K562 (cell line): ENCODE measurements at regions not wholly inside any gene's neighbourhood (a gene's known extent, or its start where the extent isn't known, plus 50 kb on each side); places are given as distances from the start of the nearest gene placed in this dataset.

Experiments used
- ATAC-seq: fragments of 200-7000 bp; cut with Tn5 transposase; 3 replicates; pipeline ENCODE4 v1.9.1; 2020; ENCODE audit warnings: moderate library complexity
- BruUV-seq: library from RNA; stranded (reverse); fragments of 400-500 nt; replicated peaks from 2 replicates; lab custom pipeline; 2021; lab: Mats Ljungman, UMichigan
- CTCF ChIA-PET: fragments of 300-600 bp; formaldehyde crosslinking; extraction: SDS; loops from one replicate; lab custom pipeline; 2021; ENCODE audit warnings: low intra/inter-chr PET ratio; lab: Yijun Ruan, JAX
- POLR2A ChIA-PET: fragments of 300-600, 350-650 bp; sonication (Branson Sonifier 250); formaldehyde crosslinking; extraction: SDS; loops from one replicate; lab custom pipeline; 2021; ENCODE audit warnings: antibody characterized with exemption, inconsistent platforms; lab: Yijun Ruan, JAX
- DNase-seq, 4 experiments: peaks; one replicate each; pipeline versions ENCODE4 v3.0.0 to v3.0.0-alpha.2; 2011 to 2018; ENCODE audit warnings: low spot score in 3 of 4, mixed read lengths in 3 of 4; ENCODE audit errors: extremely low read depth in 1 of 4
- FAIRE-seq: peaks from 2 replicates; lab custom pipeline; 2011; peaks lifted over from hg19 to GRCh38; lab: Jason Lieb, UNC
- H2AFZ ChIP-seq: 2 replicates; pipeline ENCODE4 v1.6.0; 2011; ENCODE audit warnings: low read depth, low read length, control low read depth, inconsistent platforms
- H3K27ac ChIP-seq: fragments of 200-600 bp; 3 replicates; pipeline ENCODE4 v1.8.0; 2011; ENCODE audit warnings: low read depth, mild to moderate bottlenecking, control low read depth, inconsistent platforms, low read length, moderate library complexity, mixed read lengths; ENCODE audit errors: extremely low read depth
- H3K27me3 ChIP-seq, 2 experiments: fragments of 300-600 bp in 1 of 2; 2 replicates in 1 of 2; 3 replicates in 1 of 2; pipeline versions ENCODE4 v1.6.0 to v1.8.0; 2011; ENCODE audit warnings: inconsistent platforms in 2 of 2, low read length in 2 of 2, mild to moderate bottlenecking in 1 of 2, mixed read lengths in 1 of 2, moderate library complexity in 1 of 2; ENCODE audit not compliant: control insufficient read depth in 2 of 2, insufficient read depth in 2 of 2
- H3K36me3 ChIP-seq: fragments of 300-600 bp; 3 replicates; pipeline ENCODE4 v1.8.0; 2011; ENCODE audit warnings: mild to moderate bottlenecking, low read length, inconsistent platforms; ENCODE audit not compliant: control insufficient read depth, insufficient read depth
- H3K4me1 ChIP-seq, 2 experiments: fragments of 200-600 bp in 1 of 2; replicated peaks in 1 of 2; 2 replicates in 1 of 2; 3 replicates in 1 of 2; pipeline versions ENCODE4 v1.5.1 to v1.8.0; 2011; ENCODE audit warnings: inconsistent platforms in 2 of 2, low read length in 2 of 2, mild to moderate bottlenecking in 1 of 2, mixed read lengths in 1 of 2, moderate library complexity in 1 of 2; ENCODE audit not compliant: control insufficient read depth in 2 of 2, insufficient read depth in 2 of 2
- H3K4me2 ChIP-seq: 2 replicates; pipeline ENCODE4 v1.6.1; 2011; ENCODE audit warnings: low read length, control low read depth, inconsistent platforms, mixed read lengths; ENCODE audit not compliant: insufficient read depth
- H3K4me3 ChIP-seq: fragments of 200-600 bp; sonication (generic), shearing (Covaris generic); 2 replicates; pipeline ENCODE4 v1.5.1; 2016; ENCODE audit warnings: control low read depth, inconsistent platforms
- H3K79me2 ChIP-seq: fragments of 200-600 bp; 3 replicates; pipeline ENCODE4 v1.8.0; 2011; ENCODE audit warnings: low read length, inconsistent platforms; ENCODE audit not compliant: control insufficient read depth, insufficient read depth
- H3K9ac ChIP-seq, 2 experiments: 2 replicates each; pipeline versions ENCODE4 v1.6.0 to v1.6.1; 2011; ENCODE audit warnings: low read depth in 2 of 2, low read length in 2 of 2, control low read depth in 1 of 2, inconsistent platforms in 1 of 2, mild to moderate bottlenecking in 1 of 2, mixed read lengths in 1 of 2; ENCODE audit not compliant: insufficient read depth in 1 of 2
- H3K9me1 ChIP-seq: one replicate; pipeline ENCODE4 v1.6.0; 2011; ENCODE audit warnings: inconsistent platforms, mild to moderate bottlenecking, low read length, moderate library complexity; ENCODE audit not compliant: control insufficient read depth, insufficient read depth
- H3K9me3 ChIP-seq: replicated peaks from 2 replicates; pipeline ENCODE4 v1.5.1; 2011; ENCODE audit warnings: low read depth, low read length, inconsistent platforms; ENCODE audit not compliant: control insufficient read depth, insufficient read depth
- H4K20me1 ChIP-seq: replicated peaks from 2 replicates; pipeline ENCODE4 v1.6.1; 2011; ENCODE audit warnings: low read length, inconsistent platforms, mixed read lengths; ENCODE audit not compliant: control insufficient read depth, insufficient read depth
- ATF3 ChIP-seq, 2 experiments: fragments of 450-650 bp in 1 of 2; sonication (generic) in 1 of 2; formaldehyde crosslinking in 1 of 2; IDR thresholded peaks in 1 of 2; conservative IDR thresholded peaks in 1 of 2; 2 replicates each; pipeline versions ENCODE4 v1.6.1 to v1.8.1; 2016 to 2023; ENCODE audit warnings: mild to moderate bottlenecking in 2 of 2, moderate library complexity in 2 of 2, inconsistent platforms in 1 of 2, missing genetic modification reagents in 1 of 2
- CUX1 ChIP-seq: fragments of 200-800 bp; sonication (Bioruptor generic); IDR thresholded peaks from 2 replicates; pipeline ENCODE4 v1.6.1; 2016; ENCODE audit warnings: missing genetic modification characterization, missing compliant biosample characterization
- EP300 ChIP-seq: IDR thresholded peaks from 2 replicates; pipeline ENCODE4 v1.6.1; 2012; ENCODE audit warnings: low read length, improper control_type of control experiment
- ETS2 ChIP-seq: IDR thresholded peaks from 2 replicates; pipeline ENCODE4 v1.6.1; 2016; ENCODE audit warnings: borderline replicate concordance, missing genetic modification characterization, mild to moderate bottlenecking, moderate library complexity, missing compliant biosample characterization; ENCODE audit not compliant: poor library complexity, severe bottlenecking
- FOXA1 ChIP-seq: fragments of 450-650 bp; IDR thresholded peaks from 2 replicates; pipeline ENCODE4 v1.6.1; 2016; ENCODE audit warnings: mild to moderate bottlenecking, borderline replicate concordance
- HEY1 ChIP-seq: fragments of 250-450 bp; sonication (Bioruptor Pico); IDR thresholded peaks from 2 replicates; pipeline ENCODE4 v1.5.0; 2020; ENCODE audit warnings: mild to moderate bottlenecking, moderate library complexity, borderline replicate concordance
- MLX ChIP-seq, 2 experiments: fragments of 450-650 bp in 1 of 2; sonication (generic) in 1 of 2; formaldehyde crosslinking; conservative IDR thresholded peaks; 2 replicates each; pipeline versions ENCODE4 v1.4.0 to v1.8.1; 2020 to 2022; ENCODE audit warnings: mild to moderate bottlenecking in 1 of 2, missing genetic modification reagents in 1 of 2
- PHF20 ChIP-seq: fragments of 450-650 bp; IDR thresholded peaks from 2 replicates; pipeline ENCODE4 v1.6.1; 2018; ENCODE audit not compliant: partially characterized antibody
- ZNF830 ChIP-seq: fragments of 250-450 bp; sonication (Bioruptor Pico); IDR thresholded peaks from 2 replicates; pipeline ENCODE4 v1.5.0; 2021; ENCODE audit warnings: mild to moderate bottlenecking
- WGBS: fragments of 100-300 bp; shearing (Covaris generic); methylation state at CpG from one replicate; pipeline ENCODE4 v1.1.6; 2016; ENCODE audit warnings: low coverage, mixed read lengths; ENCODE audit not compliant: insufficient coverage; ENCODE audit errors: missing lambda C conversion rate; 5-methylcytosine and 5-hydroxymethylcytosine counted together
- in situ Hi-C: fragments of 300-500 bp; cut with MboI; formaldehyde crosslinking; loops from 4 replicates; pipeline ENCODE4 v1.15.0; 2018; ENCODE audit warnings: inconsistent platforms, mixed read lengths
- intact Hi-C: fragments of 100-400 bp; cut with micrococcal nuclease; formaldehyde crosslinking; loops from 2 replicates; pipeline ENCODE4 v1.14.2; 2022

- Histone ChIP-seq H3K27me3 (peaks cover 16 to 65% of the 10 kb centered on the region in 2 experiments; a peak in 4 of 5 replicates), H3K79me2 (no peaks in the 10 kb centered on the region), H3K4me2 (no peak overlapping the region), H3K9me3 (no peaks in the 10 kb centered on the region), H3K36me3 (no peaks in the 10 kb centered on the region), H4K20me1 (no peaks in the 10 kb centered on the region; the same call in 1 of the 2 replicates), H3K4me1 (no peaks in the 10 kb centered on the region), H3K4me3 (no peak overlapping the region), H3K27ac (no peak overlapping the region), H3K9ac (no peak overlapping the region), H3K9me1 (no peaks in the 10 kb centered on the region), H2AFZ (no peak overlapping the region)
- no TSS peak for BruUV-seq
- no peak for ATAC-seq
- no peak for FAIRE-seq
- in situ Hi-C loops (no loop called here), intact Hi-C loops (no loop called here)
- under 1% methylated on average over 25 of the region's 25 CpGs for WGBS
- ChIA-PET CTCF (no interaction called here), POLR2A (interaction anchor here (0.6 to 1.4 kb wide), 6 partner anchors 9 to 1139 kb away, joined by 3 to 4 read pairs (median 4); no protein-coding TSS in a partner anchor)
- DNase-seq, result no peak
- TF ChIP-seq HEY1 (CRISPR knock-in tag) (no peak), EP300 (no peak), ATF3 (IDR thresholded peaks at IDR 0.05) (no peak), ATF3 (CRISPR knock-in tag; conservative IDR thresholded peaks at IDR 0.05) (no peak), ETS2 (no peak), ZNF830 (CRISPR knock-in tag) (no peak), CUX1 (CRISPR knock-in tag) (no peak), PHF20 (no peak), MLX (CRISPR knock-in tag; conservative IDR thresholded peaks at IDR 0.05) (no peak), FOXA1 (no peak)
Observed at GRCh38 chr1:4170548-4171340, 270.7 kb upstream of the C1orf174 start.
